Stimulated activated CD8-positive, alpha-beta memory T cell treated with anti-CD3 and anti-CD28 coated beads, Interleukin-7, amount 100 ng/mL, for 4 hours (primary cell): ENCODE measurements at regions not wholly inside any gene's neighbourhood (a gene's known extent, or its start where the extent isn't known, plus 50 kb on each side); places are given as distances from the start of the nearest gene placed in this dataset.
"Not testable (repeated sequence)": the region's sequence is repeated elsewhere in the genome, so short reads cannot be mapped to it uniquely, and the experiment has no call there.

Source experiments
- DNase-seq, 2 donors: peaks; one replicate each; pipeline ENCODE4 v3.0.0-alpha.2; 2020; ENCODE audit warnings: low read depth in 2 of 2

GRCh38 chr6:114805426-114805825, 462.6 kb upstream of the HS3ST5 start:
- not testable (repeated sequence) for DNase-seq

- no peak for DNase-seq
These were observed 453.8 kb upstream of the HS3ST5 start for GRCh38 chr6:114796576-114796975.

GRCh38 chr6:114793428-114793827, 450.6 kb upstream of the HS3ST5 start:
- no peak for DNase-seq

- no peak for DNase-seq
These were observed 442.7 kb upstream of the HS3ST5 start for GRCh38 chr6:114785235-114786127.

- no peak for DNase-seq
These were observed 441.0 kb upstream of the HS3ST5 start for GRCh38 chr6:114783783-114784182.

- no peak for DNase-seq
These were observed 440.3 kb upstream of the HS3ST5 start for GRCh38 chr6:114783083-114783482.

GRCh38 chr6:114764866-114765265, 422.0 kb upstream of the HS3ST5 start:
- DNase-seq = no peak

GRCh38 chr6:114762145-114762544, 419.3 kb upstream of the HS3ST5 start:
- no peak for DNase-seq

- no peak for DNase-seq
These were observed 405.3 kb upstream of the HS3ST5 start for GRCh38 chr6:114747995-114748625.

GRCh38 chr6:114740547-114740946, 397.7 kb upstream of the HS3ST5 start:
- DNase-seq = no peak

- no peak for DNase-seq
These were observed 396.8 kb upstream of the HS3ST5 start for GRCh38 chr6:114739656-114740055.

- no peak for DNase-seq
These were observed 392.4 kb upstream of the HS3ST5 start for GRCh38 chr6:114735025-114735735.

GRCh38 chr6:114733596-114733995, 390.8 kb upstream of the HS3ST5 start:
- no peak for DNase-seq

GRCh38 chr6:114718716-114719270, 376.0 kb upstream of the HS3ST5 start:
- DNase-seq = no peak

GRCh38 chr6:114718186-114718585, 375.4 kb upstream of the HS3ST5 start:
- no peak for DNase-seq

- no peak for DNase-seq
These were observed 372.1 kb upstream of the HS3ST5 start for GRCh38 chr6:114714836-114715507.

GRCh38 chr6:114713690-114714089, 370.9 kb upstream of the HS3ST5 start:
- DNase-seq = no peak

GRCh38 chr6:114712129-114712662, 369.4 kb upstream of the HS3ST5 start:
- no peak for DNase-seq

GRCh38 chr6:114707081-114707620, 364.3 kb upstream of the HS3ST5 start:
- DNase-seq = no peak

GRCh38 chr6:114690625-114691024, 347.8 kb upstream of the HS3ST5 start:
- DNase-seq = no peak

- no peak for DNase-seq
These were observed 316.7 kb upstream of the HS3ST5 start for GRCh38 chr6:114659513-114659912.
